CD4-positive, alpha-beta T cell (primary cell): ENCODE measurements at regions not wholly inside any gene's neighbourhood (a gene's known extent, or its start where the extent isn't known, plus 50 kb on each side); places are given as distances from the start of the nearest gene placed in this dataset.

Experiments used
- ATAC-seq: fragments of 200-7000 bp; cut with Tn5 transposase; one replicate; pipeline ENCODE4 v1.10.0; 2022; ENCODE audit warnings: mild to moderate bottlenecking; ENCODE audit not compliant: poor library complexity
- CTCF ChIA-PET: fragments of 350-600 bp; sonication (Branson Sonifier 250); formaldehyde crosslinking; loops from one replicate; lab custom pipeline; 2021; ENCODE audit warnings: antibody characterized with exemption, inconsistent platforms; lab: Charles Lee
- POLR2A ChIA-PET: fragments of 350-600 bp; sonication (Branson Sonifier 250); formaldehyde crosslinking; loops from one replicate; lab custom pipeline; 2021; ENCODE audit warnings: antibody characterized with exemption, inconsistent platforms; lab: Charles Lee
- DNase-seq, 14 experiments: peaks; one replicate each; pipeline ENCODE4 v3.0.0-alpha.2; 2013 to 2020; ENCODE audit warnings: mixed read lengths in 2 of 14
- H3K27ac ChIP-seq, 2 donors: one replicate each; pipeline versions ENCODE4 v1.5.1 to v1.7.0; 2013; ENCODE audit warnings: low read length in 2 of 2, low read depth in 1 of 2, mild to moderate bottlenecking in 1 of 2
- H3K27me3 ChIP-seq, 2 experiments: 1 replicate in 1 of 2; 2 replicates in 1 of 2; pipeline versions ENCODE4 v1.6.1 to v1.7.0; 2013; ENCODE audit warnings: low read length in 2 of 2, control low read depth in 1 of 2, mild to moderate bottlenecking in 1 of 2, moderate library complexity in 1 of 2; ENCODE audit not compliant: insufficient read depth in 2 of 2, control insufficient read depth in 1 of 2
- H3K36me3 ChIP-seq: one replicate; pipeline ENCODE4 v1.6.1; 2013; ENCODE audit warnings: low read length, control low read depth; ENCODE audit not compliant: insufficient read depth
- H3K4me1 ChIP-seq: one replicate; pipeline ENCODE4 v1.6.1; 2013; ENCODE audit warnings: low read length, control low read depth; ENCODE audit not compliant: insufficient read depth
- H3K4me3 ChIP-seq: one replicate; pipeline ENCODE4 v1.5.1; 2013; ENCODE audit warnings: mild to moderate bottlenecking, low read length, moderate library complexity
- H3K9me3 ChIP-seq, 2 experiments: 1 replicate in 1 of 2; 2 replicates in 1 of 2; pipeline versions ENCODE4 v1.6.1 to v1.7.0; 2013; ENCODE audit warnings: low read length in 2 of 2, mild to moderate bottlenecking in 2 of 2, control low read depth in 1 of 2, moderate library complexity in 1 of 2; ENCODE audit not compliant: control insufficient read depth in 1 of 2, insufficient read depth in 1 of 2
- H3K27ac Mint-ChIP-seq: one replicate; pipeline ENCODE4 v1.8.0; 2020; ENCODE audit warnings: mixed read lengths
- H3K27me3 Mint-ChIP-seq: one replicate; pipeline ENCODE4 v1.8.0; 2021; ENCODE audit warnings: mixed read lengths
- H3K36me3 Mint-ChIP-seq: one replicate; pipeline ENCODE4 v1.8.0; 2021; ENCODE audit warnings: low read depth, mixed read lengths
- H3K4me1 Mint-ChIP-seq: one replicate; pipeline ENCODE4 v1.8.0; 2021; ENCODE audit warnings: low read depth, mixed read lengths
- H3K4me3 Mint-ChIP-seq: one replicate; pipeline ENCODE4 v1.8.0; 2020; ENCODE audit warnings: mild to moderate bottlenecking, mixed read lengths
- H3K9me3 Mint-ChIP-seq: one replicate; pipeline ENCODE4 v1.8.0; 2020; ENCODE audit warnings: mixed read lengths
- intact Hi-C, 2 experiments: fragments of 100-400 bp; cut with DNase I in 1 of 2; cut with micrococcal nuclease in 1 of 2; formaldehyde crosslinking; loops; one replicate each; pipeline versions ENCODE4 v1.15.1 to v1.9.0; 2023 to 2025; cut with DNase I, micrococcal nuclease
- TF ChIP-seq, protein P1 (sequence below): fragments of 200-600 bp; IDR thresholded peaks from one replicate; pipeline ENCODE4 v1.8.0; 2022; ENCODE audit warnings: antibody characterized with exemption, mild to moderate bottlenecking

DNA sequence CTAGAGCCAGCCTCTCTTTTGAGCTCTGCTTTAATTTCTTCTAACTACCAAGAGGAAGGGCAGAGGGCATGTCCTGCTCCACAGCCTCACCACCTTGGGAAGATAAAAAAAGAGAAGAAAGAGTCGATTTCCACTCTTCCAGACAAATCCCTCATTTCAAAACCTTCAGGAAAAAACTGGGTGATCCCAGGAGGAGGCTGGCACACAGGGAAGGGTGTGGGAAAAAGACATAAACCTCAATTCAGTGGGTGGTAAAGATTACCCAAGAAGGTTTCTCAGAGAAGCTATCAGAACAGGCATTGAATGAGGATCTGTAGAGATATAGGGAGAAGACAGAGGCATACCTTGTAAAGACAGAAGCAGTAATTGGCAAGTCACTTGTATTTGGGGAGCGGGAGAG, 79.9 kb upstream of the CRHR1 start:
- no peaks in the 10 kb centered on the region for H3K36me3 ChIP-seq
- DNase-seq (no peak), ATAC-seq (no peak)
- H3K4me3 Mint-ChIP-seq: no peak overlapping the region
- H3K27me3 ChIP-seq: peaks cover 9 to 21% of the 10 kb centered on the region in 2 experiments
- no peaks in the 10 kb centered on the region for H3K4me1 Mint-ChIP-seq
- H3K36me3 Mint-ChIP-seq: no peaks in the 10 kb centered on the region
- no peak overlapping the region for H3K27ac ChIP-seq
- H3K9me3 ChIP-seq: no peaks in the 10 kb centered on the region
- no peaks in the 10 kb centered on the region for H3K4me1 ChIP-seq
- intact Hi-C loops: no loop called here
- ChIA-PET CTCF (no interaction called here), POLR2A (no interaction called here)
- no peaks in the 10 kb centered on the region for H3K9me3 Mint-ChIP-seq
- TF ChIP-seq, protein P1, sequence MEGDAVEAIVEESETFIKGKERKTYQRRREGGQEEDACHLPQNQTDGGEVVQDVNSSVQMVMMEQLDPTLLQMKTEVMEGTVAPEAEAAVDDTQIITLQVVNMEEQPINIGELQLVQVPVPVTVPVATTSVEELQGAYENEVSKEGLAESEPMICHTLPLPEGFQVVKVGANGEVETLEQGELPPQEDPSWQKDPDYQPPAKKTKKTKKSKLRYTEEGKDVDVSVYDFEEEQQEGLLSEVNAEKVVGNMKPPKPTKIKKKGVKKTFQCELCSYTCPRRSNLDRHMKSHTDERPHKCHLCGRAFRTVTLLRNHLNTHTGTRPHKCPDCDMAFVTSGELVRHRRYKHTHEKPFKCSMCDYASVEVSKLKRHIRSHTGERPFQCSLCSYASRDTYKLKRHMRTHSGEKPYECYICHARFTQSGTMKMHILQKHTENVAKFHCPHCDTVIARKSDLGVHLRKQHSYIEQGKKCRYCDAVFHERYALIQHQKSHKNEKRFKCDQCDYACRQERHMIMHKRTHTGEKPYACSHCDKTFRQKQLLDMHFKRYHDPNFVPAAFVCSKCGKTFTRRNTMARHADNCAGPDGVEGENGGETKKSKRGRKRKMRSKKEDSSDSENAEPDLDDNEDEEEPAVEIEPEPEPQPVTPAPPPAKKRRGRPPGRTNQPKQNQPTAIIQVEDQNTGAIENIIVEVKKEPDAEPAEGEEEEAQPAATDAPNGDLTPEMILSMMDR: no peak
- no peak overlapping the region for H3K4me3 ChIP-seq
- H3K27me3 Mint-ChIP-seq: peaks cover 80% of the 10 kb centered on the region
- H3K27ac Mint-ChIP-seq: no peak overlapping the region

DNA sequence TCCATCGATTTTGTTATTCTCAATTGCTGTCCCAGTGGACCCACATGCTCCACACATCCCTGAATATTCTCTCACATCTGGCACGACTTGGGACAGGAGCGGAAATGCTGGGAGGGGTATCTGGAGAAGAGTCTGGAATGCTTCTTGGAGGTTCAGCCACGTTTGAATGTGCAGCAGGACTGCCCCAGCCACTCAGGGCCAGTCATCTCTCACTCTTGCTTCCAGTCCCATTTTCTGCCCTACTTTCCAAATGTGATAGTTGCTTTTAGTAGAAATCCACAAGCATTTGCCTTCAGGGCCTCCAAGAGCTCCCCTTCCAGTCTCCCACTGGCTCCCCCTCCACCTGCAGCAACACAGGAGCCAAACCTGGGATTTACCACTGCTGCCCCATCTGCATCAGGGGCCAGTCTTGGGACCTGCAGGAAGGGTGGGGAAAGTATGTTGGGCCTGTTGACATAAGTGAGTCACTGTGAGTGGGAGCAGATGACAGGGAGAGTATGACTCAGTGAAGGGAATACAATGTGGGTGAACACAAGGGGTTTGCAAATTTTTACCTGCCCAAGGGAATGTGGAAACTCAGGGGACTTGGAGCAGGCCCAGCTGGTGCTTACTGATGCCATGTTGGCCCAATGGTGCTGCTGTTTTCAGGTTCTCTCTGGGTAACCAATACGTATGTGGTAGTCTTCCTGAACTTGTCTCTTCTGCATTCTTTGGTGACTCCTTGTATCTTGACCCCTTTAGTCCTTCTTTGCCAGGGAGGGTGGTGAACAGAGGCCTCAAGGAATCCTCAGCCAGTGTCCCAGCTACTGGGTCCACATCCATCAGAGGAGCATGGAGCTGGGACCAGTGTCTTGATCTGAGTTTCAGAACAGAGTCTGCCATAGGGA, 78.8 kb upstream of the CRHR1 start:
- no peaks in the 10 kb centered on the region for H3K36me3 Mint-ChIP-seq

DNA sequence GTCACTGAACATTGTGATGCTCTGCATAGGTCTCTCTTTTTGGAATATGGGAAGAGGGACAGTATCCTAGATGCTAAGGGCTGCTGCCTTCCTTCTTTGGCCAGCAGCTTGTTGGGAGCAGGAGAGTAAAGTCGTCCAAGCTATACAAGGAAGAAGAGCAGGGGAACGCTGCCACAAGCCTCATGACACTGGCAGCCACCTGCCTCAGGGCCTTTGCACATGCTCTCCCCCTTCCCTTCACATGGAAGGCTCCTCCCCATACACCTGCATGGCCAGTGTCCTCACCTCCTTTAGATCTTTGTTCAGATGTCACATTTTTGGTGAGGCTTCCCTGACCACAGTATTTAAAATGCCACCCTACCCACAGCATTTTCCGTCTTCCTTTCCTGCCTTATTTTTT, 78.1 kb upstream of the CRHR1 start:
- H3K36me3 ChIP-seq: no peaks in the 10 kb centered on the region
- intact Hi-C loops: no loop called here
- ATAC-seq (no peak), DNase-seq (no peak)
- no peaks in the 10 kb centered on the region for H3K36me3 Mint-ChIP-seq
- peaks cover 6% of the 10 kb centered on the region in 2 experiments for H3K27me3 ChIP-seq
- ChIA-PET POLR2A (no interaction called here), CTCF (no interaction called here)
- H3K4me1 ChIP-seq: no peaks in the 10 kb centered on the region
- H3K27ac Mint-ChIP-seq: no peak overlapping the region
- TF ChIP-seq, protein P1: no peak
- H3K4me1 Mint-ChIP-seq: no peaks in the 10 kb centered on the region
- H3K4me3 ChIP-seq: no peak overlapping the region
- H3K9me3 ChIP-seq: no peaks in the 10 kb centered on the region
- no peaks in the 10 kb centered on the region for H3K9me3 Mint-ChIP-seq
- H3K4me3 Mint-ChIP-seq: no peak overlapping the region
- H3K27ac ChIP-seq: no peak overlapping the region
- peaks cover 67% of the 10 kb centered on the region for H3K27me3 Mint-ChIP-seq

More for the DNA sequence above, 78.8 kb upstream of the CRHR1 start:
- H3K27me3 ChIP-seq: peaks cover 6 to 11% of the 10 kb centered on the region in 2 experiments
- peaks cover 72% of the 10 kb centered on the region for H3K27me3 Mint-ChIP-seq
- H3K4me1 Mint-ChIP-seq: no peaks in the 10 kb centered on the region
- CTCF ChIA-PET: no interaction called here
- H3K4me1 ChIP-seq: no peaks in the 10 kb centered on the region
- H3K9me3 Mint-ChIP-seq: no peaks in the 10 kb centered on the region
- no peak overlapping the region for H3K27ac ChIP-seq
- POLR2A ChIA-PET: no interaction called here
- intact Hi-C loops: no loop called here
- DNase-seq: no peak
- no peak for ATAC-seq
- H3K4me3 Mint-ChIP-seq: no peak overlapping the region
- TF ChIP-seq, protein P1: no peak
- H3K36me3 ChIP-seq: no peaks in the 10 kb centered on the region
- no peaks in the 10 kb centered on the region for H3K9me3 ChIP-seq
- H3K27ac Mint-ChIP-seq: no peak overlapping the region
- H3K4me3 ChIP-seq: no peak overlapping the region
